NCI-H526 (cell line): ENCODE measurements at regions not wholly inside any gene's neighbourhood (a gene's known extent, or its start where the extent isn't known, plus 50 kb on each side); places are given as distances from the start of the nearest gene placed in this dataset.

Experiments
- DNase-seq, 2 experiments: peaks; one replicate each; lab custom pipeline; 2025; lab: John Stamatoyannopoulos, UW

GRCh38 chr1:82446236-82446635, 645.5 kb downstream of the ADGRL2 start:
- no peak for DNase-seq

GRCh38 chr1:82445827-82446226, 645.1 kb downstream of the ADGRL2 start:
- no peak for DNase-seq

- no peak for DNase-seq
Measured at GRCh38 chr1:82445132-82445531, 644.4 kb downstream of the ADGRL2 start.

- no peak for DNase-seq
Measured at GRCh38 chr1:82441402-82441801, 640.7 kb downstream of the ADGRL2 start.

GRCh38 chr1:82423174-82423815, 622.6 kb downstream of the ADGRL2 start:
- no peak for DNase-seq

GRCh38 chr1:82421782-82422181, 621.0 kb downstream of the ADGRL2 start:
- no peak for DNase-seq

- DNase-seq = no peak
Measured at GRCh38 chr1:82420584-82420983, 619.9 kb downstream of the ADGRL2 start.

GRCh38 chr1:82411605-82412004, 610.9 kb downstream of the ADGRL2 start:
- no peak for DNase-seq

GRCh38 chr1:82405333-82405732, 604.6 kb downstream of the ADGRL2 start:
- no peak for DNase-seq

- no peak for DNase-seq
Measured at GRCh38 chr1:82401116-82401515, 600.4 kb downstream of the ADGRL2 start.

GRCh38 chr1:82400521-82400920, 599.8 kb downstream of the ADGRL2 start:
- no peak for DNase-seq

- no peak for DNase-seq
Measured at GRCh38 chr1:82399093-82399492, 598.4 kb downstream of the ADGRL2 start.

- DNase-seq = no peak
Measured at GRCh38 chr1:82398357-82398756, 597.6 kb downstream of the ADGRL2 start.

- DNase-seq = no peak
Measured at GRCh38 chr1:82395440-82395839, 594.7 kb downstream of the ADGRL2 start.

GRCh38 chr1:82392946-82393345, 592.2 kb downstream of the ADGRL2 start:
- DNase-seq = no peak

GRCh38 chr1:82392513-82392912, 591.8 kb downstream of the ADGRL2 start:
- no peak for DNase-seq

GRCh38 chr1:82391712-82392111, 591.0 kb downstream of the ADGRL2 start:
- no peak for DNase-seq

- DNase-seq = no peak
Measured at GRCh38 chr1:82390627-82391026, 589.9 kb downstream of the ADGRL2 start.

- DNase-seq = no peak
Measured at GRCh38 chr1:82388679-82389078, 587.9 kb downstream of the ADGRL2 start.

- peak in 1 of 2 experiments; percentile 37 for DNase-seq
Measured at GRCh38 chr1:82387012-82387366, 586.3 kb downstream of the ADGRL2 start.

GRCh38 chr1:82386365-82387011, 585.8 kb downstream of the ADGRL2 start:
- no peak for DNase-seq

- DNase-seq = no peak
Measured at GRCh38 chr1:82384776-82385175, 584.0 kb downstream of the ADGRL2 start.

GRCh38 chr1:82377201-82377884, 576.6 kb downstream of the ADGRL2 start:
- no peak for DNase-seq
